H1 (cell line): ENCODE measurements at regions not wholly inside any gene's neighbourhood (a gene's known extent, or its start where the extent isn't known, plus 50 kb on each side); places are given as distances from the start of the nearest gene placed in this dataset.

Source experiments
- CTCF ChIA-PET: fragments of 300-600 bp; sonication (Branson Sonifier 250); formaldehyde crosslinking; loops from one replicate; lab custom pipeline; 2021; ENCODE audit not compliant: partially characterized antibody; lab: Charles Lee
- POLR2A ChIA-PET: fragments of 300-600 bp; sonication (Branson Sonifier 250); formaldehyde crosslinking; loops from one replicate; lab custom pipeline; 2021; ENCODE audit warnings: inconsistent platforms; ENCODE audit not compliant: partially characterized antibody; lab: Charles Lee
- DNase-seq, 2 experiments: peaks; one replicate each; pipeline versions ENCODE4 v3.0.0 to v3.0.0-alpha.2; 2010 to 2022; ENCODE audit warnings: low spot score in 2 of 2, low read depth in 1 of 2, mixed read lengths in 1 of 2
- FAIRE-seq: peaks from 2 replicates; lab custom pipeline; 2011; peaks lifted over from hg19 to GRCh38; lab: Jason Lieb, UNC
- H2AFZ ChIP-seq: 2 replicates; pipeline ENCODE4 v1.8.1; 2012; ENCODE audit warnings: low read length, inconsistent platforms
- H2AK5ac ChIP-seq: 2 replicates; pipeline ENCODE4 v1.6.1; 2013; ENCODE audit warnings: low read depth, low read length
- H2BK120ac ChIP-seq: replicated peaks from 2 replicates; pipeline ENCODE3; 2013; ENCODE audit warnings: low read depth, low read length, inconsistent platforms
- H2BK12ac ChIP-seq: 2 replicates; pipeline ENCODE4 v1.6.1; 2013; ENCODE audit warnings: low read depth, low read length
- H2BK15ac ChIP-seq: 2 replicates; pipeline ENCODE4 v1.6.1; 2013; ENCODE audit warnings: low read length
- H2BK20ac ChIP-seq: 2 replicates; pipeline ENCODE4 v1.6.1; 2013; ENCODE audit warnings: low read length
- H2BK5ac ChIP-seq: 2 replicates; pipeline ENCODE4 v1.6.1; 2013; ENCODE audit warnings: low read depth, low read length
- H3K14ac ChIP-seq: 2 replicates; pipeline ENCODE4 v1.6.1; 2013; ENCODE audit warnings: inconsistent platforms; ENCODE audit not compliant: insufficient read length
- H3K18ac ChIP-seq: 2 replicates; pipeline ENCODE4 v1.6.1; 2013; ENCODE audit warnings: low read length; ENCODE audit errors: extremely low read depth
- H3K23ac ChIP-seq: 2 replicates; pipeline ENCODE4 v1.6.1; 2013; ENCODE audit warnings: inconsistent platforms; ENCODE audit not compliant: insufficient read length
- H3K23me2 ChIP-seq: 2 replicates; pipeline ENCODE4 v1.6.1; 2013; ENCODE audit warnings: low read depth, low read length
- H3K27ac ChIP-seq: 2 replicates; pipeline ENCODE4 v1.6.1; 2011; ENCODE audit warnings: low read depth, low read length, inconsistent platforms
- H3K27me3 ChIP-seq, 4 experiments: replicated peaks in 1 of 4; 1 replicate in 1 of 4; 2 replicates in 3 of 4; pipeline versions ENCODE4 v1.6.1 to v1.8.1; 2011 to 2013; ENCODE audit warnings: low read length in 3 of 4, mild to moderate bottlenecking in 3 of 4, inconsistent platforms in 2 of 4, mixed read lengths in 2 of 4, moderate library complexity in 1 of 4; ENCODE audit not compliant: control insufficient read depth in 3 of 4, insufficient read depth in 3 of 4; ENCODE audit errors: extremely low read depth in 1 of 4
- H3K36me3 ChIP-seq, 4 experiments: 2 replicates each; pipeline versions ENCODE4 v1.6.1 to v1.8.1; 2011 to 2013; ENCODE audit warnings: mild to moderate bottlenecking in 4 of 4, low read length in 3 of 4, moderate library complexity in 2 of 4, control low read depth in 1 of 4, inconsistent platforms in 1 of 4; ENCODE audit not compliant: insufficient read depth in 4 of 4, control insufficient read depth in 2 of 4
- H3K4ac ChIP-seq: replicated peaks from 2 replicates; pipeline ENCODE3; 2013; ENCODE audit warnings: low read length, low read depth, mixed read lengths, inconsistent platforms; ENCODE audit not compliant: insufficient read length
- H3K4me1 ChIP-seq, 4 experiments: replicated peaks in 1 of 4; 1 replicate in 1 of 4; 2 replicates in 3 of 4; pipeline versions ENCODE4 v1.6.1 to v1.8.1; 2011 to 2013; ENCODE audit warnings: low read length in 3 of 4, inconsistent platforms in 2 of 4, mixed read lengths in 1 of 4; ENCODE audit not compliant: insufficient read depth in 4 of 4, control insufficient read depth in 3 of 4
- H3K4me2 ChIP-seq, 2 experiments: 2 replicates each; pipeline versions ENCODE4 v1.6.1 to v1.8.1; 2011 to 2013; ENCODE audit warnings: low read depth in 2 of 2, low read length in 2 of 2, control low read depth in 1 of 2, inconsistent platforms in 1 of 2, mild to moderate bottlenecking in 1 of 2; ENCODE audit not compliant: insufficient read depth in 1 of 2
- H3K4me3 ChIP-seq, 4 experiments: fragments of 200-600, 300-600 bp in 1 of 4; sonication (generic), shearing (Covaris generic), sonication (Bioruptor Twin) in 1 of 4; 2 replicates each; pipeline versions ENCODE4 v1.5.1 to v1.8.1; 2011 to 2016; ENCODE audit warnings: low read length in 4 of 4, low read depth in 3 of 4, control low read depth in 2 of 4, inconsistent platforms in 2 of 4, mild to moderate bottlenecking in 2 of 4, mixed read lengths in 1 of 4, moderate library complexity in 1 of 4; ENCODE audit not compliant: insufficient read depth in 2 of 4; ENCODE audit errors: extremely low read depth in 1 of 4
- H3K56ac ChIP-seq: replicated peaks from 2 replicates; pipeline ENCODE3; 2013; ENCODE audit warnings: low read depth, mild to moderate bottlenecking, mixed read lengths, low read length, inconsistent platforms; ENCODE audit not compliant: insufficient read length
- H3K79me1 ChIP-seq: 2 replicates; pipeline ENCODE4 v1.6.1; 2013; ENCODE audit warnings: low read depth, low read length, control low read depth
- H3K79me2 ChIP-seq, 2 experiments: 2 replicates each; pipeline versions ENCODE4 v1.6.1 to v1.8.1; 2012 to 2013; ENCODE audit warnings: low read length in 2 of 2, mild to moderate bottlenecking in 2 of 2, inconsistent platforms in 1 of 2; ENCODE audit not compliant: insufficient read depth in 2 of 2, control insufficient read depth in 1 of 2
- H3K9ac ChIP-seq, 4 experiments: replicated peaks in 1 of 4; 1 replicate in 1 of 4; 2 replicates in 3 of 4; pipeline versions ENCODE4 v1.6.1 to v1.8.1; 2011 to 2013; ENCODE audit warnings: low read depth in 3 of 4, low read length in 3 of 4, control low read depth in 2 of 4, mild to moderate bottlenecking in 2 of 4, moderate library complexity in 2 of 4, inconsistent platforms in 1 of 4; ENCODE audit errors: extremely low read depth in 1 of 4
- H3K9me3 ChIP-seq, 2 experiments: 2 replicates each; pipeline versions ENCODE4 v1.6.1 to v1.8.1; 2012 to 2013; ENCODE audit warnings: mild to moderate bottlenecking in 2 of 2, moderate library complexity in 2 of 2, control low read depth in 1 of 2, inconsistent platforms in 1 of 2, low read depth in 1 of 2, low read length in 1 of 2, mixed read lengths in 1 of 2; ENCODE audit not compliant: insufficient read depth in 2 of 2
- H4K20me1 ChIP-seq, 2 experiments: replicated peaks in 1 of 2; 2 replicates each; pipeline versions ENCODE3 to v1.8.1; 2011 to 2013; ENCODE audit warnings: inconsistent platforms in 2 of 2, low read length in 2 of 2, mild to moderate bottlenecking in 1 of 2; ENCODE audit not compliant: insufficient read depth in 2 of 2, control insufficient read depth in 1 of 2
- H4K5ac ChIP-seq: 2 replicates; pipeline ENCODE4 v1.6.1; 2013; ENCODE audit warnings: low read length, low read depth, mixed read lengths, inconsistent platforms; ENCODE audit not compliant: insufficient read length
- H4K8ac ChIP-seq: 2 replicates; pipeline ENCODE4 v1.8.0; 2013; ENCODE audit warnings: mild to moderate bottlenecking, moderate library complexity, low read length, inconsistent platforms; ENCODE audit not compliant: insufficient read depth; ENCODE audit errors: extremely low read depth
- H4K91ac ChIP-seq: replicated peaks from 2 replicates; pipeline ENCODE3; 2013; ENCODE audit warnings: low read length, mixed read lengths, inconsistent platforms; ENCODE audit not compliant: insufficient read length
- BACH1 ChIP-seq: IDR thresholded peaks from 2 replicates; pipeline ENCODE4 v1.6.1; 2012; ENCODE audit warnings: low read length, improper control_type of control experiment
- BRCA1 ChIP-seq: IDR thresholded peaks from 2 replicates; pipeline ENCODE4 v1.6.1; 2012; ENCODE audit warnings: low read depth, low read length, improper control_type of control experiment
- GTF2F1 ChIP-seq: IDR thresholded peaks from 2 replicates; pipeline ENCODE4 v1.6.1; 2012; ENCODE audit warnings: low read depth, low read length, improper control_type of control experiment, borderline replicate concordance
- KDM4A ChIP-seq: IDR thresholded peaks from one replicate; pipeline ENCODE4 v1.7.1; 2012; ENCODE audit warnings: low read depth, mild to moderate bottlenecking, moderate library complexity, low read length, inconsistent platforms; ENCODE audit not compliant: severe bottlenecking
- PHF8 ChIP-seq: fragments of 200-600 bp; sonication (generic); conservative IDR thresholded peaks from 2 replicates; pipeline ENCODE4 v1.7.1; 2012; ENCODE audit warnings: low read depth, mild to moderate bottlenecking, inconsistent platforms, low read length, moderate library complexity
- RNF2 ChIP-seq: fragments of 200-900, 300-1000 bp; sonication (generic); IDR thresholded peaks from 2 replicates; pipeline ENCODE4 v1.7.1; 2016; ENCODE audit warnings: borderline replicate concordance, low read depth, mild to moderate bottlenecking, antibody characterized with exemption, low read length; ENCODE audit not compliant: poor library complexity, severe bottlenecking; ENCODE audit errors: missing control alignments
- SAP30 ChIP-seq: fragments of 300-600 bp; sonication (generic); IDR thresholded peaks from 2 replicates; pipeline ENCODE4 v1.7.1; 2012; ENCODE audit warnings: low read length, moderate library complexity, mild to moderate bottlenecking, inconsistent platforms; ENCODE audit not compliant: insufficient read depth, insufficient replicate concordance
- SP2 ChIP-seq: IDR thresholded peaks from 2 replicates; pipeline ENCODE4 v1.6.1; 2012; ENCODE audit warnings: mild to moderate bottlenecking, low read length, inconsistent platforms
- TCF12 ChIP-seq: IDR thresholded peaks from 2 replicates; pipeline ENCODE4 v1.6.1; 2011; ENCODE audit warnings: low read depth, mild to moderate bottlenecking, low read length

DNA sequence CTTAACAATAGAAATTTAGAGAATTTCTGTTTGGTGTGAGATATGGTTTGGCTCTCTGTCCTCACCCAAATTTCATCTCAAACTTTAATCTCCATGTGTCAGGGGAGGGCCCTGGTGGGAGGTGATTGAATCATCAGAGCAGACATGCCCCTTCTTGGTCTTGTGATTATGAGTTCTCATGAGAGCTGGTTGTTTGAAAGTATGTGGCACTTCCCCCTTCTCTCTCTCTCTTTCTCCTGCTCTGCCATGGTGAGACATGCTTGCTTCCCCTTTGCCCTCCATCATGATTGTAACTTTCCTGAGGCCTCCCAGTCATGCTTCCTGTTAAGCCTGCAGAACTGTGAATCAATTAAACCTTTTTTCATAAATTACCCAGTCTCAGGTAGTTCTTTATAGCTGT, 524.7 kb upstream of the ACVR2A start:
- Histone ChIP-seq H3K36me3 (no peaks in the 10 kb centered on the region), H3K27ac (no peak overlapping the region), H2BK15ac (no peak overlapping the region), H3K27me3 (no peaks in the 10 kb centered on the region), H3K56ac (no peak overlapping the region), H4K5ac (no peak overlapping the region), H4K91ac (no peak overlapping the region), H3K4me1 (no peaks in the 10 kb centered on the region), H4K20me1 (no peaks in the 10 kb centered on the region), H2BK5ac (no peak overlapping the region), H3K23me2 (no peaks in the 10 kb centered on the region), H3K79me1 (no peaks in the 10 kb centered on the region), H3K14ac (no peak overlapping the region), H2AK5ac (no peak overlapping the region), H3K4ac (no peak overlapping the region), H3K4me2 (no peak overlapping the region), H2BK20ac (no peak overlapping the region), H2AFZ (no peak overlapping the region), H3K9me3 (peaks cover 19 to 37% of the 10 kb centered on the region in 2 experiments), H3K23ac (no peak overlapping the region), H3K79me2 (no peaks in the 10 kb centered on the region), H2BK12ac (no peak overlapping the region), H2BK120ac (no peak overlapping the region), H3K4me3 (no peak overlapping the region), H3K9ac (no peak overlapping the region), H3K18ac (no peak overlapping the region), H4K8ac (no peak overlapping the region)
- TF ChIP-seq SP2 = no peak
- TF ChIP-seq BACH1 = no peak
- TF ChIP-seq RNF2 = no peak
- TF ChIP-seq BRCA1 = no peak
- TF ChIP-seq KDM4A = no peak
- TF ChIP-seq PHF8 = no peak
- no peak for TF ChIP-seq GTF2F1
- no peak for TF ChIP-seq TCF12
- TF ChIP-seq SAP30 = no peak
- FAIRE-seq (no peak), DNase-seq (no peak)
- POLR2A ChIA-PET = no interaction called here
- CTCF ChIA-PET = interaction anchor here (1.8 kb wide), 1 partner anchor 12 kb away, joined by 8 read pairs; no protein-coding TSS in a partner anchor
